H1 (cell line): ENCODE measurements at regions not wholly inside any gene's neighbourhood (a gene's known extent, or its start where the extent isn't known, plus 50 kb on each side); places are given as distances from the start of the nearest gene placed in this dataset.

Experiments used
- ATF2 ChIP-seq: IDR thresholded peaks from 2 replicates; pipeline ENCODE4 v1.6.1; 2012; ENCODE audit warnings: low read length, inconsistent platforms
- KDM1A ChIP-seq: fragments of 200-600, 300-600 bp; sonication (generic); IDR thresholded peaks from 2 replicates; pipeline ENCODE4 v1.7.1; 2016; ENCODE audit warnings: mild to moderate bottlenecking, low read length, borderline replicate concordance
- MAX ChIP-seq: IDR thresholded peaks from 2 replicates; pipeline ENCODE4 v1.6.1; 2012; ENCODE audit warnings: inconsistent platforms
- TEAD4 ChIP-seq: IDR thresholded peaks from 2 replicates; pipeline ENCODE4 v1.6.1; 2012; ENCODE audit warnings: low read depth, low read length, inconsistent platforms, mixed read lengths

GRCh38 chr13:106691861-106692260, 123.9 kb upstream of the ARGLU1 start (continued):
- TF ChIP-seq ATF2, result no peak
- no peak for TF ChIP-seq MAX
- no peak for TF ChIP-seq KDM1A
- TF ChIP-seq TEAD4, result no peak
- TF ChIP-seq, all 59 proteins: peak for 0
